Panc1 (cell line): ENCODE measurements at regions not wholly inside any gene's neighbourhood (a gene's known extent, or its start where the extent isn't known, plus 50 kb on each side); places are given as distances from the start of the nearest gene placed in this dataset.

Experiments
- POLR2AphosphoS5 ChIP-seq: IDR thresholded peaks from 2 replicates; pipeline ENCODE4 v1.6.1; 2012; ENCODE audit warnings: mild to moderate bottlenecking, low read depth, low read length, moderate library complexity
- SIN3A ChIP-seq: IDR thresholded peaks from 2 replicates; pipeline ENCODE4 v1.6.1; 2012; ENCODE audit warnings: low read depth, mild to moderate bottlenecking, low read length, moderate library complexity, borderline replicate concordance; ENCODE audit not compliant: insufficient read depth
- TF ChIP-seq, protein P1 (sequence below): fragments of 450-650 bp; IDR thresholded peaks from 2 replicates; pipeline ENCODE4 v1.5.1; 2017; ENCODE audit warnings: mild to moderate bottlenecking
- TF ChIP-seq, protein P2 (sequence below), 2 experiments: IDR thresholded peaks; 2 replicates each; pipeline ENCODE4 v1.6.1; 2011 to 2012; ENCODE audit warnings: low read depth in 2 of 2, control low read depth in 1 of 2, low read length in 1 of 2, mild to moderate bottlenecking in 1 of 2, moderate library complexity in 1 of 2; ENCODE audit not compliant: insufficient read depth in 1 of 2

DNA sequence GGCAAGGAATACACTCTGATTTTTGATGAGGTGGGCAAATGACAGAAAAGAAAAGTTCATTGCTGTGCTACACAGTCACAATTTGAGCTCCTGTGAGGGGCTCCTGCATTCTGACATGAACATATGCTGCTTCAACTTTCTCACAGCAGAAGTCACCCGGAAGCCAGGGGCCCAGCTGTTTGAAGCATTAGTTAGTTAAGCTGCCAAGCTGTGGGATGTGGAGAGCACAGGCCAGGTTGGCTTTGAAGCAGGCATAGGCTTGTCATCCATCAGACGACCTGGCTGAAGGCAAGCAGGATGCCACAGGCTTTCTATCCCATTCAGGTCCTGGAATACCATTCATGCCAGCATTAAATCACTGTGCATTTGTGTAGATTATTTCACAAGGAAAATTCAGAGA lies 63.1 kb downstream of the MTNR1B start:
- TF ChIP-seq, protein P1, sequence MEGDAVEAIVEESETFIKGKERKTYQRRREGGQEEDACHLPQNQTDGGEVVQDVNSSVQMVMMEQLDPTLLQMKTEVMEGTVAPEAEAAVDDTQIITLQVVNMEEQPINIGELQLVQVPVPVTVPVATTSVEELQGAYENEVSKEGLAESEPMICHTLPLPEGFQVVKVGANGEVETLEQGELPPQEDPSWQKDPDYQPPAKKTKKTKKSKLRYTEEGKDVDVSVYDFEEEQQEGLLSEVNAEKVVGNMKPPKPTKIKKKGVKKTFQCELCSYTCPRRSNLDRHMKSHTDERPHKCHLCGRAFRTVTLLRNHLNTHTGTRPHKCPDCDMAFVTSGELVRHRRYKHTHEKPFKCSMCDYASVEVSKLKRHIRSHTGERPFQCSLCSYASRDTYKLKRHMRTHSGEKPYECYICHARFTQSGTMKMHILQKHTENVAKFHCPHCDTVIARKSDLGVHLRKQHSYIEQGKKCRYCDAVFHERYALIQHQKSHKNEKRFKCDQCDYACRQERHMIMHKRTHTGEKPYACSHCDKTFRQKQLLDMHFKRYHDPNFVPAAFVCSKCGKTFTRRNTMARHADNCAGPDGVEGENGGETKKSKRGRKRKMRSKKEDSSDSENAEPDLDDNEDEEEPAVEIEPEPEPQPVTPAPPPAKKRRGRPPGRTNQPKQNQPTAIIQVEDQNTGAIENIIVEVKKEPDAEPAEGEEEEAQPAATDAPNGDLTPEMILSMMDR, result no peak
- TF ChIP-seq SIN3A, result no peak
- no peak for TF ChIP-seq POLR2AphosphoS5
- TF ChIP-seq, protein P2, sequence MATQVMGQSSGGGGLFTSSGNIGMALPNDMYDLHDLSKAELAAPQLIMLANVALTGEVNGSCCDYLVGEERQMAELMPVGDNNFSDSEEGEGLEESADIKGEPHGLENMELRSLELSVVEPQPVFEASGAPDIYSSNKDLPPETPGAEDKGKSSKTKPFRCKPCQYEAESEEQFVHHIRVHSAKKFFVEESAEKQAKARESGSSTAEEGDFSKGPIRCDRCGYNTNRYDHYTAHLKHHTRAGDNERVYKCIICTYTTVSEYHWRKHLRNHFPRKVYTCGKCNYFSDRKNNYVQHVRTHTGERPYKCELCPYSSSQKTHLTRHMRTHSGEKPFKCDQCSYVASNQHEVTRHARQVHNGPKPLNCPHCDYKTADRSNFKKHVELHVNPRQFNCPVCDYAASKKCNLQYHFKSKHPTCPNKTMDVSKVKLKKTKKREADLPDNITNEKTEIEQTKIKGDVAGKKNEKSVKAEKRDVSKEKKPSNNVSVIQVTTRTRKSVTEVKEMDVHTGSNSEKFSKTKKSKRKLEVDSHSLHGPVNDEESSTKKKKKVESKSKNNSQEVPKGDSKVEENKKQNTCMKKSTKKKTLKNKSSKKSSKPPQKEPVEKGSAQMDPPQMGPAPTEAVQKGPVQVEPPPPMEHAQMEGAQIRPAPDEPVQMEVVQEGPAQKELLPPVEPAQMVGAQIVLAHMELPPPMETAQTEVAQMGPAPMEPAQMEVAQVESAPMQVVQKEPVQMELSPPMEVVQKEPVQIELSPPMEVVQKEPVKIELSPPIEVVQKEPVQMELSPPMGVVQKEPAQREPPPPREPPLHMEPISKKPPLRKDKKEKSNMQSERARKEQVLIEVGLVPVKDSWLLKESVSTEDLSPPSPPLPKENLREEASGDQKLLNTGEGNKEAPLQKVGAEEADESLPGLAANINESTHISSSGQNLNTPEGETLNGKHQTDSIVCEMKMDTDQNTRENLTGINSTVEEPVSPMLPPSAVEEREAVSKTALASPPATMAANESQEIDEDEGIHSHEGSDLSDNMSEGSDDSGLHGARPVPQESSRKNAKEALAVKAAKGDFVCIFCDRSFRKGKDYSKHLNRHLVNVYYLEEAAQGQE (IDR thresholded peaks at IDR 0.05; ENCODE audit: insufficient read depth in 1 of 2, low read depth in 2 of 2, low read length in 1 of 2), result no peak
